DMS114 treated with DMSO at 0.1 percent for 48 hours (cell line): ENCODE measurements at regions not wholly inside any gene's neighbourhood (a gene's known extent, or its start where the extent isn't known, plus 50 kb on each side); places are given as distances from the start of the nearest gene placed in this dataset.

Experiments used
- DNase-seq: peaks from one replicate; lab custom pipeline; 2025; ENCODE audit not compliant: unreplicated experiment; lab: John Stamatoyannopoulos, UW

GRCh38 chr4:126012691-126013290 lies 698.0 kb downstream of the FAT4 start:
- DNase-seq = no peak

- DNase-seq = no peak
Measured at GRCh38 chr4:126018274-126018673, 703.5 kb downstream of the FAT4 start.

DNA sequence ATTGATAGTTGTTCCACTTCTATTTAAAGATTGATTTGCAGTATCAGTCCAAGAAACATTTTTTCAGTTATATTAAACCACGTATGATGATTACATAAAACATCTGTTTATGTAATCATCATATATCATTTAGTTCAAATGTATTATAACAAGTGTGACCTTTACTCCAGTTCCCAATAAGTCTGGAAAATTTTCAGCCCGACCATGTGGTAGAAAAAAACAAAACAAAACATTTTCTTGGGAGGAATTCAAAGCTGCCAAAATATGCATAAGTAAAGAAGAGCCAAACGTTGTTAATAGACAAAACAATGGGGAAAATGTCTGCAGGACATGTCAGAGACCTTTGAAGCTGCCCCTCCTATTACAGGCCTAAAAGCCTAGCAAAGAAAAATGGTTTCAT lies 709.1 kb downstream of the FAT4 start:
- no peak for DNase-seq

GRCh38 chr4:126027601-126028000 lies 712.8 kb downstream of the FAT4 start:
- DNase-seq = no peak

DNA sequence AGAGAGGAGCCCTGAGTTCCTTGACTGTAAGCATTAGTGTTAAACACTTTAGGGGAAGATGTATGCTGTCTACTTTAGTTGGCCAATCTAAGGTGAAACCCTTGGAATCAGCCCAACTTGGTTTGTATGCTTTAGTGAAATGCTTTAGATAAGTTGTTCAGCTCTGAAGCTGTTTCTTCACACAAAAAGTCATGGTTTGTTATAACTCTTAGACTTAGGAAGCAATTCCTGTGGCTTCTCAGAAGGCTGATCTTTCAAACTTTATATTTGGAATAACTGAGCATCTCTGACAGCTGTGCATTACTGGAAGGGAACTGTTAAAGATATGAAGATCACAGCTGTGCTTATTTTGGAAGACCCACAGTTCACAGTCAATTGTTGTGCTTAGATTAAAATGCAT lies 714.1 kb downstream of the FAT4 start:
- no peak for DNase-seq

GRCh38 chr4:126037231-126037630 lies 722.5 kb downstream of the FAT4 start:
- DNase-seq = no peak

- no peak for DNase-seq
Measured at GRCh38 chr4:126038502-126039144, 723.9 kb downstream of the FAT4 start.

GRCh38 chr4:126046081-126046614 lies 731.4 kb downstream of the FAT4 start:
- DNase-seq = no peak

- DNase-seq = no peak
Measured at GRCh38 chr4:126047114-126047513, 732.4 kb downstream of the FAT4 start.

GRCh38 chr4:126051689-126052424 lies 737.1 kb downstream of the FAT4 start:
- no peak for DNase-seq

DNA sequence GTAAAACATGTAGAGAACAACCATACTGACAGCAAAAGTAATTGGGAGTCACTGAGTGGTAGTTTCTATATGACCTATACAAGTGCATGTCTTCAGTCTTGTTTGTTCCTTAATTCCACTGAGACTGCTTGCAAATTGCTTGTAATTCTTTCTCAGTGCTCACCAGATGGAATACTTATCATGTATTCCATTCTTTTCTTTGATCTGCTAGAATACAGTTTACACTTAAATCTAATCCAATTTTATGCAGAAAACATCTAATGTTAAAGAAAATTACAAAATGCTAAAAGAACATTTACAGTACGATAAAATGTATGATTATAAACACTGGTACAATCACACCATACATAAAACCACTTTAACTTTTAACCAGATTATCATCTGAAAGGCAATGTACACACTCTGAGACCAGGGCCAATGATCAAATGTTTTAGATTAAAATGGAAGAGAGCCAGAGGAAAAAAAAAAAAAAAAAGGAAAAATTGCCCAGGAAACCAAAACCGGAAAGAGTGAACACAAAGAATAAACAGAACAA lies 741.4 kb downstream of the FAT4 start:
- no peak for DNase-seq

DNA sequence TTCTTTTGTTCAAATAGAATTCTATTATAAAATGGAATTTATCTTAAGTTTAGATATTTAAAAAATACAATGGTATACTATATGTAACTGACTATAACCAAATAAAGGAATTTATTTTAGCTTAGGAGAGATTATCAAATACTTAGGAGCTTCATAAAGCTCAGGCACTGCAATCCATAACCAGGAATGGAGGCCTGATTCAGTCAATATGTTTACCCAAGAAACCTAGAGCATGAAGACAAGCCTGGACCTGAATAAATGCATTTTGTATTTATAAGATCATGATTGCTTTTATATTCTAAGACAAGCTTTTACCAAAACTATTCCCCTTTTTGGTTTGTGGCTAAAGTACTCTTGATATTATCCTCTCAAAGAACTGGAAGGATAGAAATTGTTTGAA lies 742.6 kb downstream of the FAT4 start:
- DNase-seq = no peak

DNA sequence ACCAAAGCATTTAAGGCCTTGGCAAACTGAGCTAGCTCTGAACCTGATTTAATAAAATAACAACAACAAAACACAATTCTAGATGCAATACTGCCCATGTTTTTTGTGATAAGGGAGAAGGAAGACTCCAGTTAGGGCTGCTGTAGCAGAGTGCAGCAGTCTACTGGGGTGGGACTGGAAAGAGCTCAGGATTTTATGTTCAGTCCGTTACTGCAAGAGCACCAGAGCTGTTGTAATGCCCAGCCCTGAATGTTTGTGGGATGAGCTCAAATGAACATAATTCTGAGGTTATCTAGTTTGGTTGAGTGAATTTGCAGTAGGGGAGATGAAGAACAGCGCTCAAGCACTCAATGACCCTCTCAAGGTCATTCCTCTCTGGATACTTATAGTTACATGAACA lies 743.8 kb downstream of the FAT4 start:
- DNase-seq = no peak

GRCh38 chr4:126061655-126062054 lies 746.9 kb downstream of the FAT4 start:
- no peak for DNase-seq

- DNase-seq = no peak
Measured at GRCh38 chr4:126065016-126065415, 750.3 kb downstream of the FAT4 start.

DNA sequence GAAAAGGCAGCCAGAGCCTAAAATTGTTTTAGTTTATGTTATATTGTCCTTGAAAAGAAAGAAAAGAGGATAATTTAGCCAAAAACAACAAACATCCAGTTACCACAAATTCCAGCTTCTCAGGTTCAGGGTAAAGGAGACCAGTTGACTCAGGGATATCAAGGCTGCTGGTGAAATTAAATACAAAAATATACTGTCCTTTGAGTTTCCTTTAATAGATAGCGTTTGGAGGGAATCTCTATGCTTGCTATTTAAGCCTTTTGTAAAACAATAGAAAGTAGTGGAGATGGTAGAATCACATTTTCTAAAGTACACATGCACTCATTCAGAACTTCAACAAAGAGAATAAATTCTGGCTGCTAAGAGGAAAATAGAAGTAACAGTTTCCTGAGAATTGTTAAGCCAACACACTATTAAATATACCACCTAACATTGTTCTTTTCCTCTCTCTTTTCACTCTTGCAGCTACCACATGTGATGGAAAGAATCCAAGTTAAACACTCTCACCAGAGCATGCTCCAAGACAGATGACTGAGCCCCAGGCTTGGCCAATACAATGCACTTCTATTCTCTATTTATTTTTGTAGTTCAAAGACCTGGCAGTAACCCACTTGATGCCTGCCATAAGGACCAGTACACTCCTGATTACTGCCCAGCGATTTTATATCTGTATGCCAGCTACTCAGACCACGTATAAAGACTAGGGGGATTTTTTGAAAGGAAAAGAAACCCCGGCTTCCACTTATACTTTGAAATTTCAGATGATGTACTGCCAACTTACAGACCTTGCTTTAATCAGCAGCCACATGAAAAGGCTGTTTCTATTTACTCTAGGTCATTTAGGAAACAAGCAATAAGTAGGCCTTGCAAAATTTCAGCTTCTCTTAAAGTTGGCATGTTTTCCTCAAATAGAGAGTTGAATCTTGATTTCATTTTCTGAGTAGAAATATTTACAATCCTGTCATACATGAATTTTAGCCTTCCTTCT lies 756.9 kb downstream of the FAT4 start:
- DNase-seq = no peak

DNA sequence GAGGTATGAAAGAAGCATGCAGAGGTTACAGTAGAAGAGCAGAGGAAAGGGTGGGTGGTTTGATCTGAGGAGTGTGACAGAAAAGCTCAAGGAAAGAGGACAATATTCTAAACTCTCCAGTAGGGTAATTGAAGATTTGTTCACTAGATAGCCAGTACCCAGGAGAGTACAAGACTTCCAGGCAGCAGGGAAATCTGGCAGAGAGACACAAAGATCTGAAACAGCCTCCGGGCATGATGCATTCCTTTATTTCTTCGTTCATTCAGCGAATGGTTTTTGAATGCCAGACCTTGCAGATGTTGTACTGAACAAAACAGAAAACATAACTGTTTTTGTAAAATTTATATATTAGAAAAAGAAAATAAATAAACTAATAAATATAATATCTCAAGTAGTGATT lies 766.6 kb downstream of the FAT4 start:
- no peak for DNase-seq

- no peak for DNase-seq
Measured at GRCh38 chr4:126086041-126086440, 771.3 kb downstream of the FAT4 start.

DNA sequence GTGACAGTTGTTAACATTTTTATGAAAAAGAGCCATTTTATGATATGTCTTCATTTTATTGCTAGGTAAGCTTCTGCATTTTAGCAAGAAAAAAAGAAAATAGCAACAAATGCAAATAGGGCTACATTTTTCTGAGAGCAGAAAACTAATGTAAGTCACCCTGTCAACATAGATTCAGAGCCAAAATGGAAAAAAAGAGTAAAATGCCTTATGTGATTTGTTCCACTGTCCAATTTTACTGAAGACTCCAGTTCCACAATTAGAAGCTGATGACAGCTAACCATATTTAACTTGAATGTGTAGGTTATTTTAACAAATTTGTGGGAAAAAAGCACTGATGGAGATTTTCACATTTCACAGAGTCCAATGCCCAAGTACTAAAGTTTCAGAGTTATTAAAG lies 772.3 kb downstream of the FAT4 start:
- no peak for DNase-seq

- DNase-seq = no peak
Measured at GRCh38 chr4:126097155-126097799, 782.5 kb downstream of the FAT4 start.
